DMS53 (cell line): ENCODE measurements at regions not wholly inside any gene's neighbourhood (a gene's known extent, or its start where the extent isn't known, plus 50 kb on each side); places are given as distances from the start of the nearest gene placed in this dataset.
"Not testable (repeated sequence)": the region's sequence is repeated elsewhere in the genome, so short reads cannot be mapped to it uniquely, and the experiment has no call there.

Source experiments
- DNase-seq: peaks from one replicate; lab custom pipeline; 2025; lab: John Stamatoyannopoulos, UW

DNA sequence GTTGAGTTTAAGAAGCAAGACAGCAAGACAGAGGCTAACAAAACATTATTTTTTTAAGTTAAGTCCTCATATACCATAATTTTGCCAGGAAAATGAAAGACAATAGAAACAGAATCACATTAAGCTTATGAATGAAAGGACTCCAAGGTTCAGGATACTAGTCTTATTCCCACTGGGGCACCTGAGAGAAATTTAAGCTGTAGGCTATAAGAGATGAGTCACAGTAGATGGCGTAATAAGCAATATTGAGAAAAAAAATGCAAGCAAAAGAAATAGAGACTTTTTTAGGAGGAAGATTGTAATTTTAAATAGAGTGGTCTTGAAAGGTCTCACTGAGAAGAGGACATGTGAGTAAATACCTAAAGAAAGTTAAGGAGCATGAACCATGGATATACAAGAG lies 57.1 kb upstream of the KIF2B start:
- peak; percentile 2 for DNase-seq

- no peak for DNase-seq
These were observed 57.6 kb upstream of the KIF2B start for GRCh38 chr17:53765129-53765528.

DNA sequence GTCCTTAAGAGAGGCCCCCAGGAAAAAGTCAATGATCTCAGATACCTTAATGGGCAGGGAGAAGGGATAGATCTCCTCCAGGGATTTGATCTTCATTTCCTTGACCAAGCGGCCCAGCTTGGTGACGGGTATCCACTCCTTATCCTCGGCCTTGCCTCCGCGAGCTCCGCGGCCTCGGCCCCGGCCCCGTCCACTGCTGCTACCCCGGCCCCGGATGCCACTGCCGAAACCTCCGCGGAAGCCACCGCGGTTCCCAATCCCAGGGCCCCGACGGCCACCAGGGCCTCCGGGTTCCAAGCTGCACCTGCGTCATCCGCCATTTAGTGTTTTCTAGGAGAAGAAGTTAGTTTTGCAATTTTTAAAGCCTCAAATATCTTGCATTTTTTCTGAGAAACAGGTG lies 65.2 kb upstream of the KIF2B start:
- DNase-seq, result no peak

- DNase-seq, result not testable (repeated sequence)
These were observed 65.6 kb upstream of the KIF2B start for GRCh38 chr17:53757116-53757515.

DNA sequence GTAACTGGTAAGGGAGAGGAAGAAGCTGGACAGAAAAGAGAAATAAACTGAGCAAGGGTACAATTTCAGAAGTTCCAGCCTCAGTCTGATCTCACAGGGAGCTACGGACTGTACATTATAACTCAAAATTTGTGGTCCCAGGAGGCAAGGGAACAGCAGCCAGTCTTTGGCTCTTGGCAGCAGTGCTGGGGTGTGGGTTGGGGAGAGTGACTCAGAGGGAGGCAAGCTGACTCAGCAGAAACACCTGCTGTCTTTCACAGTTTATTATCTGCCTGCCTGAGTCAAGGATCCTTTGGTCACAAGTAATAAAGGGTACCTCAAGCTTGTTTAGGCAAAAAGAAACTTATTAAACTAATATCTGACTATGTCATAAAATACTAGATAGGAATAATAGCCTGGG lies 73.5 kb upstream of the KIF2B start:
- peak; percentile 11 for DNase-seq

GRCh38 chr17:53748159-53748820 lies 74.4 kb upstream of the KIF2B start:
- not testable (repeated sequence) for DNase-seq

- no peak for DNase-seq
These were observed 82.4 kb upstream of the KIF2B start for GRCh38 chr17:53740312-53740711.

DNA sequence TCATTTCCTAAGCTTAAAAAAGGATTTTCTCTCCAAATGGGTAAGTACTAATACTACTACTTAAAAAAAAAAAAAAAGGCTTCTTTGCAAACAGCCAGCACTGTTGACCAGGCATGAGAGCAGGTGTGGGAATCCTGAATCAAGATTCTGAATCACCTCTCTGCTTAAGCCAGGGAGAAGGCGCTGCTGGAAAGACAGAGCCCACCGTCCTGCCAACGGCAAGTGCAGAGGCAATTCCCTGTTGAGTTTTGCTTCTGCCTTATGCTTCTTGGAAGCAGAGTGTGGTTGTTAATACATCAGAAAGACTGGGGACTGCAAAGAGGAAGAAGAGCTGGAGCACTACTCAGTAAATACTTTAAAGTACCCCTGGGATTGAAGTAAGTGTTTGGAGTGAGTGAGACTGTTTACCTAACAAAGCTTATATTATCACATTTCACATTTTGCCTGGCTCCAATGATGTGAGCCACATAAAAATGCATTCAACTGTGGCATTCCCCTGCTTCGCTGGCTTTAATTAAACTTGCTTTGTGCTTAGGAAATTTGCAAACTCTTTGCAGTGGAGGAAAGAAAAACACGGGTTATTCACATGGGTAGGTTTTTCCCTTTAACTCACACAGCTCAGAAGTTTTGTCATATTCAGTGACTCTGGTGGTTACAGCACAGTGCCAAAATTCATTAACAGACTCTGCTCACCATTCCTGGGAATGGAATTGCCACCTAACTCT lies 86.0 kb upstream of the KIF2B start:
- peak; percentile 75 for DNase-seq

DNA sequence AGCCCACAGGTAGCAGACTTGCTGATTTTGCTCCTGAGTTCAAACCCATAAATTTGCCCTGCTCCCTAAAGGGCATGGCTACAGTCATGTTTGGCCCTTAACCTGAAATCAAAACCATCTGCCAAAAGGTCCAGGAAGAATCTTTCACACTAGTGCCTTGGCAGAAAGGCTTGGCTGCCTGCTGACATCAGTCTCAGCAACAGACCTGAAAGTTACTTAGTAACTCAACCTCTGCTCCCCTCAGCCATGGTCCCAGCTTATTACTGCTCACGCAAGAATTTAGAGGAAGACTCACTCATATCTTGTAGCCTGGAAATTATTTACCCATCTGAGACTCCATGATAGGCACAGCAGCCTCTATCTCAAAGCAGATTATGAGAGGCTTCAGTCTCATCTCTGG lies 98.0 kb upstream of the KIF2B start:
- DNase-seq, result no peak

GRCh38 chr17:53722407-53722806 lies 100.3 kb upstream of the KIF2B start:
- no peak for DNase-seq

DNA sequence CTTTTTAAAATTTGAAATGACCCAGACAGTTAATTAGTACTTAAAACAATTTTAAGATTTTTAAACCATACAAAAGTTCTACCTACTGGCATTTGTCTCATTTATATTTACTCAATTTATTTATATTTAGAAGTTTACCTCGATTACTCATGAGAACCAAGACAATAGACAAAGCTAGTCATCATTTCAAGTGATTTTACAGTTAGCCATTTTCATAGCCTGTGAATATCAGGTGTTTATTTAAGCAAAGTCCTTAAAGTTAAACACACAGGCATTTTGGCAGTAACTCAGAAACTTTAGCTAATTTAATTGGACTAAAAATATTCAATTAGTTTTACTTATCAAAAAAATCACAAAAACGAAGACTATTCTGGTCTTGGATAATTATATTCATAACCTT lies 101.6 kb upstream of the KIF2B start:
- peak; percentile 13 for DNase-seq

DNA sequence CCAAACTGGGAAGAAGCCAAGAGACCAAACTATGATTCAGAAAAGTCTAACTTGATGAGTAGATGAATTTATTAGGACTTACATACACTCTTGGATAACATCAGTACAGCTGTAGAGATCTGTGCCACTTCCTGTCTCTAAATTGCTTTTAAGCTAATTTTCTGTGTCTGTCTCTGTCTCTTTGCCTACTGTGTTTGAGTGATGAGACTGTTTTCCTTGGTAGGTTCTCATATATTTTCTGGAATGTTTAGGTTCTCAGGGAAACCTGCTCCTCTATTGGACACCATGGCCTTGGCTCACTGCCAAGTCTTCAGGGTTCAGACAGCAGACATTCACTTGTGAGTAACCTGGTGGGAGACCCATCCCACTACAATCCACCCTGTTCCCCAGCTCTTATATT lies 103.5 kb upstream of the KIF2B start:
- no peak for DNase-seq

DNA sequence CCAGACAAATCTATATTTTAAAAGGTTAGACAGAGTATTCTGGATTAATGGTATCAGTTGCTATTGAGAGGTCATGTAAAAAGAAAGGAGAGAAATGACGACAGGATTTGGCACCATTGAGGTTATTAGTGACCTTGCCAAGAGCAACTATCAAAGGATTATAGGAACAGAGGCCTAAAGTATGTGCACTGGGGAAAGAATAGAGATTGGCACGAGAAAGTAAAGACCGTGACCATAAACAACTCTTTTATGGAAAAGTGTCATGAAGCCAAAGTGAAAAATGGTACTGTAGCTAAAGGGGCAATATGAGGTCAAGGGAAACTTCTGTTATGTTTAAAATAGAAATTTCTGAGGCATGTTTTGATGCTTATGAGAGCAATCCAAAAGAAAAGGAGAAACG lies 115.2 kb upstream of the KIF2B start:
- DNase-seq, result no peak

- no peak for DNase-seq
These were observed 126.4 kb upstream of the KIF2B start for GRCh38 chr17:53696286-53696685.

GRCh38 chr17:53687324-53687723 lies 135.4 kb upstream of the KIF2B start:
- no peak for DNase-seq

GRCh38 chr17:53680745-53681144 lies 142.0 kb upstream of the KIF2B start:
- DNase-seq, result no peak

DNA sequence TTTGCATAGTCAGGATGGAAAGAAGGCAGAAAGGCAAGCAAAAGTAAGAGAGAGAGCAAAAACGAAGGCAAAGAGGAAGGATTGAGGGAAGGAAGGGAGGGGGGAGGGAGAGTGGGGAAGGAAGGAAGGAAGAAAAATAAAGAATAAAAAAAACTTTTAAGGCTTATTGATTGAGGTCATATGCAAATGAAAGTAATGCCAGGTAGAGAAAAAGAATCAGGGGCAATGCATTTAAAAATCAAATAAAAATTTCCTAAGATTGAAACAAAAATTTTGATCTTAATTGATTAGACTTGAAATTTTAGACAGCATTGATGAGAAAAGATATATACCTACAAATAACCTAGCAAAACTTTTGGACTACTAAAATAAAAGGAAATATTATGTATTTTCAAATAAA lies 153.9 kb upstream of the KIF2B start:
- DNase-seq, result no peak

DNA sequence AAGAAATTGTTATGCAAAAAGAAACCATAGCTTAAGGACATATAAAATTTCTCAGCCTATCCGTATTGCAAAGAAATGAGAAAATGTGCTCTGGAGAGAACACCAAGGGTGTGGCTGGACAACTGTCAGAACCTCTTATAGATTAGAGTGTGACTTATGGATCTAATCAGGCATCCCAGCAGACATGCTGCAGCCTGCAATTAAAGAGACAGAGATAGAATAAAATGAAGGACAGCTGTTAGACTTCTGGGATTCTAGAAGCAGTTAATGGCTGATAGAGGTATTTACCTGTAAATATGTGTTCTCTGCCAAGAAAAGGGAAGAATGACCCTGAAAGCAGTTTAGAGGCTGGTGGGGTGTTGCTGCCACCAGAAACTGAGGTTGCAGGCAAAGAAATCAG lies 160.1 kb upstream of the KIF2B start:
- DNase-seq, result no peak

- DNase-seq, result no peak
These were observed 163.5 kb upstream of the KIF2B start for GRCh38 chr17:53659181-53659580.

GRCh38 chr17:53655591-53655990 lies 167.1 kb upstream of the KIF2B start:
- no peak for DNase-seq

DNA sequence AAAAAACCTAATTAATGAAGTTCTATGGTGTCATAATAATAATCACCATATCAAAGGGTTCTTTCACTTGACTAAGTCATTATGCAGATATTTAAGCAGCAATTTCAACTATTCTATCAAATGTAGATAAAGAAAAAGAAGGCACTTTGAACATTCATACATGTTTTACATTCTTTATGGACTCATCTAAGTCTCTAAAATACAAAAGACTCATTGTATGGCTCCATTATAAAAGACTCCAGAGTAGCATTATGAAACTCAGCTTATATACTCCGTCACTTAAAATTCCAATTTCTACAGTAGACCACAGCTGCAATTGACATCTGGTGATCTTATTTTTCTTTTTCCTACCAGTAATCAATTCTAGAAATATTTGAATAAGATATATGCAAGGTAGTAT lies 173.5 kb upstream of the KIF2B start:
- DNase-seq, result no peak

GRCh38 chr17:53646835-53647234 lies 175.9 kb upstream of the KIF2B start:
- no peak for DNase-seq

DNA sequence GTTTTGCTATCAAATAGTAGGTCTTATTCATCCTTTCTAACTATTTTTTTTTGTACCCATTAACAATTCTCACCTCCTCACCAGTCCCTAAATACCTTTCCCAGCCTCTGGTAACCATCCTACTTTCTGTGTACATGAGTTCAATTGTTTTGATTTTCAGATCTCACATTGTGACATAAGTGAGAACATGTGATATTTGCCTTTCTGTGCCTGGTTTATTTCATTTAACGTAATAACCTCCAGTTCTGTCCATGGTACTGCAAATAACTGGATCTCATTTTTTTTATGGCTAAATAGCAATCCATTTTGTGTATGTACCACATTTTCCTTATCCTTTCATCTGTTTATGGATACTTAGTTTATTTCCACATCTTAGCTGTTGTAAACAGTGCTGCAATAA lies 181.9 kb upstream of the KIF2B start:
- DNase-seq, result no peak

GRCh38 chr17:53635444-53635843 lies 187.3 kb upstream of the KIF2B start:
- DNase-seq, result no peak
